ENCODE measurements at regions not wholly inside any gene's neighbourhood (a gene's known extent, or its start where the extent isn't known, plus 50 kb on each side); places are given as distances from the start of the nearest gene placed in this dataset.

- TF ChIP-seq CTCF (IDR thresholded peaks at IDR 0.05) (no peak), JUN (IDR thresholded peaks at IDR 0.05) (no peak), RAD21 (conservative IDR thresholded peaks at IDR 0.05 in 1 of 2, IDR thresholded peaks at IDR 0.05 in 1 of 2) (no peak), ZSCAN20 (CRISPR knock-in tag; IDR thresholded peaks at IDR 0.05) (no peak), EHF (CRISPR knock-in tag; IDR thresholded peaks at IDR 0.05) (no peak), BHLHE40 (IDR thresholded peaks at IDR 0.05; ENCODE audit: low read depth, low read length) (no peak), REST (IDR thresholded peaks at IDR 0.05) (no peak), SMC3 (IDR thresholded peaks at IDR 0.05) (no peak), MAZ (IDR thresholded peaks at IDR 0.05; ENCODE audit: borderline replicate concordance, low read depth, low read length) (no peak), POLR2A (IDR thresholded peaks at IDR 0.05; ENCODE audit: low read length) (no peak), BCL3 (IDR thresholded peaks at IDR 0.05) (no peak), CHD2 (IDR thresholded peaks at IDR 0.05; ENCODE audit: low read length, partially characterized antibody) (no peak)
These were observed 1489.2 kb upstream of the GBE1 start for GRCh38 chr3:83250613-83251012.
